IMR-90 (cell line): ENCODE measurements at regions not wholly inside any gene's neighbourhood (a gene's known extent, or its start where the extent isn't known, plus 50 kb on each side); places are given as distances from the start of the nearest gene placed in this dataset.
"Not testable (repeated sequence)": the region's sequence is repeated elsewhere in the genome, so short reads cannot be mapped to it uniquely, and the experiment has no call there.

Source experiments
- BHLHE40 ChIP-seq: fragments of 150-350 bp; IDR thresholded peaks from 2 replicates; pipeline ENCODE4 v1.6.1; 2016; ENCODE audit warnings: mild to moderate bottlenecking, low read depth, low read length
- POLR2A ChIP-seq: IDR thresholded peaks from 2 replicates; pipeline ENCODE4 v1.6.1; 2012; ENCODE audit warnings: mild to moderate bottlenecking, low read depth, low read length
- RFX5 ChIP-seq: IDR thresholded peaks from 2 replicates; pipeline ENCODE4 v1.8.0; 2012; ENCODE audit warnings: low read depth, mild to moderate bottlenecking, low read length, moderate library complexity
- TF ChIP-seq, protein P1 (sequence below): conservative IDR thresholded peaks from 2 replicates; pipeline ENCODE4 v1.5.1; 2012; ENCODE audit warnings: mild to moderate bottlenecking, low read depth, low read length, improper control_type of control experiment
- TF ChIP-seq, protein P2 (sequence below): fragments of 150-350 bp; IDR thresholded peaks from 2 replicates; pipeline ENCODE4 v1.6.1; 2016; ENCODE audit warnings: low read depth, mild to moderate bottlenecking, low read length, moderate library complexity, borderline replicate concordance

DNA sequence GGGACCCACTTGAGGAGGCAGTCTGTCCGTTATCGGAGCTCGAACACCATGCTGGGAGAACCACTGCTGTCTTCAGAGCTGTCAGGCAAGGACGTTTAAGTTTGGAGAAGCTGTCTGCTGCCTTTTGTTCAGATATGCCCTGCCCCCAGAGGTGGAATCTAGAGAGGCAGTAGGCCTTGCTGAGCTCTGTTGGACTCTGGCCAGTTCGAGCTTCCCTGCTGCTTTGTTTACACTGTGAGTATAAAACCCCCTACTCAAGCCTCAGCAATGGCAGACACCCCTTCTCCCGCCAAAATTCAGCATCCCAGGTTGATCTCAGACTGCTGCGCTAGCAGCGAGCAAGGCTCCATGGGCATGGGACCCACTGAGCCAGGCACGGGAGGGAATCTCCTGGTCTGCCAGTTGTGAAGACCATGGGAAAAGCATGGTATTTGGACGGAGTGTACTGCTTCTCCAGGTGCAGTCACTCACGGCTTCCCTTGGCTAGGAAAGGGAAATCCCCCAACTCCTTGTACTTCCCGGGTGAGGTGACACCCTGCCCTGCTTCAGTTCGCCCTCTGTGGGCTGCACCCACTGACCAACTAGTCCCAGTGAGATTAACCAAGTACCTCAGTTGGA, 134.5 kb upstream of the RBMS1 start:
- TF ChIP-seq, protein P1, sequence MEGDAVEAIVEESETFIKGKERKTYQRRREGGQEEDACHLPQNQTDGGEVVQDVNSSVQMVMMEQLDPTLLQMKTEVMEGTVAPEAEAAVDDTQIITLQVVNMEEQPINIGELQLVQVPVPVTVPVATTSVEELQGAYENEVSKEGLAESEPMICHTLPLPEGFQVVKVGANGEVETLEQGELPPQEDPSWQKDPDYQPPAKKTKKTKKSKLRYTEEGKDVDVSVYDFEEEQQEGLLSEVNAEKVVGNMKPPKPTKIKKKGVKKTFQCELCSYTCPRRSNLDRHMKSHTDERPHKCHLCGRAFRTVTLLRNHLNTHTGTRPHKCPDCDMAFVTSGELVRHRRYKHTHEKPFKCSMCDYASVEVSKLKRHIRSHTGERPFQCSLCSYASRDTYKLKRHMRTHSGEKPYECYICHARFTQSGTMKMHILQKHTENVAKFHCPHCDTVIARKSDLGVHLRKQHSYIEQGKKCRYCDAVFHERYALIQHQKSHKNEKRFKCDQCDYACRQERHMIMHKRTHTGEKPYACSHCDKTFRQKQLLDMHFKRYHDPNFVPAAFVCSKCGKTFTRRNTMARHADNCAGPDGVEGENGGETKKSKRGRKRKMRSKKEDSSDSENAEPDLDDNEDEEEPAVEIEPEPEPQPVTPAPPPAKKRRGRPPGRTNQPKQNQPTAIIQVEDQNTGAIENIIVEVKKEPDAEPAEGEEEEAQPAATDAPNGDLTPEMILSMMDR = not testable (repeated sequence)
- not testable (repeated sequence) for TF ChIP-seq POLR2A, RFX5, BHLHE40
- TF ChIP-seq, protein P2, sequence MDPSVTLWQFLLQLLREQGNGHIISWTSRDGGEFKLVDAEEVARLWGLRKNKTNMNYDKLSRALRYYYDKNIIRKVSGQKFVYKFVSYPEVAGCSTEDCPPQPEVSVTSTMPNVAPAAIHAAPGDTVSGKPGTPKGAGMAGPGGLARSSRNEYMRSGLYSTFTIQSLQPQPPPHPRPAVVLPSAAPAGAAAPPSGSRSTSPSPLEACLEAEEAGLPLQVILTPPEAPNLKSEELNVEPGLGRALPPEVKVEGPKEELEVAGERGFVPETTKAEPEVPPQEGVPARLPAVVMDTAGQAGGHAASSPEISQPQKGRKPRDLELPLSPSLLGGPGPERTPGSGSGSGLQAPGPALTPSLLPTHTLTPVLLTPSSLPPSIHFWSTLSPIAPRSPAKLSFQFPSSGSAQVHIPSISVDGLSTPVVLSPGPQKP = not testable (repeated sequence)
